ENCODE measurements at regions not wholly inside any gene's neighbourhood (a gene's known extent, or its start where the extent isn't known, plus 50 kb on each side); places are given as distances from the start of the nearest gene placed in this dataset.

GRCh38 chr20:52447225-52447551, 255.6 kb upstream of the ZFP64 start:
- H3K27me3 ChIP-seq, result no peaks in the 10 kb centered on the region
- no peak overlapping the region for H3K27ac ChIP-seq
- H3K4me1 ChIP-seq, result peaks cover 8% of the 10 kb centered on the region
- H3K4me2 ChIP-seq, result no peak overlapping the region
- H3K9ac ChIP-seq, result no peak overlapping the region
- H3K9me3 ChIP-seq (ENCODE audit: low read depth), result no peaks in the 10 kb centered on the region
- no peaks in the 10 kb centered on the region for H3K27me3 Mint-ChIP-seq (ENCODE audit: insufficient read depth, low read depth)
- peaks cover 6% of the 10 kb centered on the region for H3F3A ChIP-seq (ENCODE audit: low read depth)
- H3K4me1 Mint-ChIP-seq, result no peaks in the 10 kb centered on the region
- H2AFZ ChIP-seq (replicated peaks), result no peak overlapping the region
- H3K79me2 ChIP-seq (ENCODE audit: low read depth), result no peaks in the 10 kb centered on the region
- H3K4me3 ChIP-seq, result no peak overlapping the region
- H3K27ac Mint-ChIP-seq, result no peak overlapping the region
- H3K9me3 Mint-ChIP-seq, result no peaks in the 10 kb centered on the region
- no peak overlapping the region for H3K4me3 Mint-ChIP-seq
- no peak for TF ChIP-seq EZH2 (IDR thresholded peaks at IDR 0.05)
- TF ChIP-seq EZH2phosphoT487 (IDR thresholded peaks at IDR 0.05), result no peak
- TF ChIP-seq, protein P1, sequence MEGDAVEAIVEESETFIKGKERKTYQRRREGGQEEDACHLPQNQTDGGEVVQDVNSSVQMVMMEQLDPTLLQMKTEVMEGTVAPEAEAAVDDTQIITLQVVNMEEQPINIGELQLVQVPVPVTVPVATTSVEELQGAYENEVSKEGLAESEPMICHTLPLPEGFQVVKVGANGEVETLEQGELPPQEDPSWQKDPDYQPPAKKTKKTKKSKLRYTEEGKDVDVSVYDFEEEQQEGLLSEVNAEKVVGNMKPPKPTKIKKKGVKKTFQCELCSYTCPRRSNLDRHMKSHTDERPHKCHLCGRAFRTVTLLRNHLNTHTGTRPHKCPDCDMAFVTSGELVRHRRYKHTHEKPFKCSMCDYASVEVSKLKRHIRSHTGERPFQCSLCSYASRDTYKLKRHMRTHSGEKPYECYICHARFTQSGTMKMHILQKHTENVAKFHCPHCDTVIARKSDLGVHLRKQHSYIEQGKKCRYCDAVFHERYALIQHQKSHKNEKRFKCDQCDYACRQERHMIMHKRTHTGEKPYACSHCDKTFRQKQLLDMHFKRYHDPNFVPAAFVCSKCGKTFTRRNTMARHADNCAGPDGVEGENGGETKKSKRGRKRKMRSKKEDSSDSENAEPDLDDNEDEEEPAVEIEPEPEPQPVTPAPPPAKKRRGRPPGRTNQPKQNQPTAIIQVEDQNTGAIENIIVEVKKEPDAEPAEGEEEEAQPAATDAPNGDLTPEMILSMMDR (IDR thresholded peaks at IDR 0.05), result no peak
- H3K36me3 ChIP-seq, result no peaks in the 10 kb centered on the region
- H3K36me3 Mint-ChIP-seq, result no peaks in the 10 kb centered on the region
- DNase-seq (ENCODE audit: low spot score), result no peak
- no peaks in the 10 kb centered on the region for H4K20me1 ChIP-seq (ENCODE audit: low read depth)

DNA sequence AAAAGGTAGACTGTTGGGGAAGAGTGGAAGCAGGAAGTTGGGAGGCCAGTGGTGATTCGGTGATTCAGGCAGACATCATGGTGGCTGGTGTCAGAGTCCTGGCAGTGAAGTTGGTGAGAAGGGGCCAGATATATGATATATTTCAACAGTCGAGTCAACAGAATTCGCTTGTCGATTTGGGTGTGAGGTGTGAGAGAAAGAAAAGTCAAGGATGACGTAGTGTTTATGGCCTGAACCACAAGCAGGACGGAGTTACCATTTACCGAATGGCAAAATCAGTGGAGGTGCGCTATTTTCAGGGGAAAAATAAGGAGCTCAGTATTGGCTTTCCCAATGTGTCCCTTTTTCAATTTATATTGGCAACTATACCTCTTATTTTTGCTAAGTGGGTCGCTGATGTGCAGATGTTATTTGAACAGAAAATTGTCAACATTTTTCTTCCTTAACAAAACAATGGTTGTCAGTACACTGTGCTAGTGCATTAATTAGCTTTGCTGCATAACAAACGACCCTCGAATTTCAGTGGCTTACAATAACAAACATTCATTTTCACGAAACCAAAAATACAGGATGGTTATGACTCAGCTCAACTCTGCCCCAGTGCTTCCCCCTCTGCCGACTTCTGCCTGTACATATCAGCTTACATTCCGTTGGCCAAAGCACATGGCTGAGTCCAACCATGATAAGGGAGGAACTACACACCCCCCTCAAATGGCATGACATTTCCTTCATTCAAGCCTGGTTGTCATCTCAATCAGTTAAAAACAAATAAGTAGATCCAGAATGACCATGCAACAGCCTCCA, 255.0 kb upstream of the ZFP64 start:
- no peaks in the 10 kb centered on the region for H3K27me3 ChIP-seq
- Mint-ChIP-seq H3K4me3 (no peak overlapping the region), H3K27me3 (ENCODE audit: insufficient read depth, low read depth) (no peaks in the 10 kb centered on the region), H3K27ac (no peak overlapping the region), H3K4me1 (no peaks in the 10 kb centered on the region), H3K36me3 (no peaks in the 10 kb centered on the region), H3K9me3 (no peaks in the 10 kb centered on the region)
- no peak overlapping the region for H3K4me3 ChIP-seq
- no peaks in the 10 kb centered on the region for H4K20me1 ChIP-seq (ENCODE audit: low read depth)
- no peak overlapping the region for H3K4me2 ChIP-seq
- H2AFZ ChIP-seq (replicated peaks), result no peak overlapping the region
- H3K9me3 ChIP-seq (ENCODE audit: low read depth), result no peaks in the 10 kb centered on the region
- H3K36me3 ChIP-seq, result no peaks in the 10 kb centered on the region
- TF ChIP-seq EZH2 (IDR thresholded peaks at IDR 0.05) (no peak), EZH2phosphoT487 (IDR thresholded peaks at IDR 0.05) (no peak)
- TF ChIP-seq, protein P1 (IDR thresholded peaks at IDR 0.05), result no peak
- DNase-seq (ENCODE audit: low spot score), result no peak
- no peak overlapping the region for H3K9ac ChIP-seq
- H3K4me1 ChIP-seq, result peaks cover 8% of the 10 kb centered on the region
- H3K79me2 ChIP-seq (ENCODE audit: low read depth), result no peaks in the 10 kb centered on the region
- no peak overlapping the region for H3K27ac ChIP-seq
- H3F3A ChIP-seq (ENCODE audit: low read depth), result peaks cover 6% of the 10 kb centered on the region

- no peaks in the 10 kb centered on the region for H3K27me3 Mint-ChIP-seq (ENCODE audit: insufficient read depth, low read depth)
- H3K27ac Mint-ChIP-seq, result no peak overlapping the region
- H3K4me1 Mint-ChIP-seq, result no peaks in the 10 kb centered on the region
- no peak overlapping the region for H3K4me3 ChIP-seq
- no peaks in the 10 kb centered on the region for H4K20me1 ChIP-seq (ENCODE audit: low read depth)
- H3K4me3 Mint-ChIP-seq, result no peak overlapping the region
- DNase-seq (ENCODE audit: low spot score), result no peak
- no peaks in the 10 kb centered on the region for H3K36me3 Mint-ChIP-seq
- H3K9me3 ChIP-seq (ENCODE audit: low read depth), result no peaks in the 10 kb centered on the region
- TF ChIP-seq, protein P1 (IDR thresholded peaks at IDR 0.05), result no peak
- TF ChIP-seq EZH2phosphoT487 (IDR thresholded peaks at IDR 0.05) (no peak), EZH2 (IDR thresholded peaks at IDR 0.05) (no peak)
- no peak overlapping the region for H3K27ac ChIP-seq
- H3K4me2 ChIP-seq, result no peak overlapping the region
- H3K9ac ChIP-seq, result no peak overlapping the region
- no peaks in the 10 kb centered on the region for H3K27me3 ChIP-seq
- H3K36me3 ChIP-seq, result no peaks in the 10 kb centered on the region
- H2AFZ ChIP-seq (replicated peaks), result no peak overlapping the region
- H3F3A ChIP-seq (ENCODE audit: low read depth), result no peaks in the 10 kb centered on the region
- H3K4me1 ChIP-seq, result no peaks in the 10 kb centered on the region
- H3K9me3 Mint-ChIP-seq, result no peaks in the 10 kb centered on the region
- no peaks in the 10 kb centered on the region for H3K79me2 ChIP-seq (ENCODE audit: low read depth)
Observed at GRCh38 chr20:52444455-52444854, 252.9 kb upstream of the ZFP64 start.
